GM12875 (cell line): ENCODE measurements at regions not wholly inside any gene's neighbourhood (a gene's known extent, or its start where the extent isn't known, plus 50 kb on each side); places are given as distances from the start of the nearest gene placed in this dataset.
"Not testable (repeated sequence)": the region's sequence is repeated elsewhere in the genome, so short reads cannot be mapped to it uniquely, and the experiment has no call there.

Experiments used
- H3K4me3 ChIP-seq: one replicate; pipeline ENCODE4 v1.5.1; 2011; ENCODE audit warnings: low read depth, low read length, control low read depth
- CTCF ChIP-seq: IDR thresholded peaks from 2 replicates; pipeline ENCODE4 v1.5.1; 2011; ENCODE audit warnings: low read depth, mild to moderate bottlenecking, control low read depth, inconsistent platforms, low read length, moderate library complexity, borderline replicate concordance; ENCODE audit not compliant: insufficient read depth

DNA sequence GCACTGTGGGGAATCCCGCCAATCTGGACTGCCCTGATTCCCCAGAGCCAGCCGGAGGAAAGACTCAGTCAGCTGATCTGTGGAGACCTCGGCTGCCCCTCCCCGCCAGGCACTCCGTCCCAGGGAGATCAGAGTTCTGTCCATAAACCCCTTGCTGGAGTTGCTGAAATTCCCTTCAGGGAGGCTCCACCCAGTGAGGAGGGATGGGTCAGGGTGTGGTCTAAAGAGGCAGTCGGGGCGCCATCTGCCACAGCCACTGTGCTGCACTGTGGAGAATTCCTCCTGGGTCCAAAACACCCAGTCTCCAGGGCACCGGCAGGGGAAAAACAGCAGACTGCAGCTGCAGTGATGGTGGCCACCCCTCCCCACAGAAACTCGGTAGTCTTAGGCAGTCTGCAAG, 1922.3 kb upstream of the FLRT2 start:
- no peak for TF ChIP-seq CTCF
- no peak overlapping the region for H3K4me3 ChIP-seq

DNA sequence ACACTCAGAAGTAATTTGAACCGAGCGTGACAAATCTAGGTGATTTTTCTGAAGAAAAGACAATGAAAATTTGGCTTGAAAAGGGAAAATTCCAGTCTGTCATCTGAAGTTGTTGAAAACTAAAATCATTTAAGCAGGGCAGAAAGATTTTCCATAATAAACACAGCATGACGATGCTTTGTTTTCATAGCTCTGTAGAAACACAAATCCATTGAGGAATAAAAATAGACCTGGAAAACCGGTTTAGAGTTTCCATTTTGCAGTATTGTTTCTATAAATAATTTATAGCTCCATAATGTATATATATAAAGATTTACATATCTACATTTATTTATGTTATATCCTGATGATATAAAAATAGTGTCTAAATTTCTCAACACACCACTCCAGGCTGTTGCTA, 1918.5 kb upstream of the FLRT2 start:
- H3K4me3 ChIP-seq: no peak overlapping the region
- TF ChIP-seq CTCF: no peak

DNA sequence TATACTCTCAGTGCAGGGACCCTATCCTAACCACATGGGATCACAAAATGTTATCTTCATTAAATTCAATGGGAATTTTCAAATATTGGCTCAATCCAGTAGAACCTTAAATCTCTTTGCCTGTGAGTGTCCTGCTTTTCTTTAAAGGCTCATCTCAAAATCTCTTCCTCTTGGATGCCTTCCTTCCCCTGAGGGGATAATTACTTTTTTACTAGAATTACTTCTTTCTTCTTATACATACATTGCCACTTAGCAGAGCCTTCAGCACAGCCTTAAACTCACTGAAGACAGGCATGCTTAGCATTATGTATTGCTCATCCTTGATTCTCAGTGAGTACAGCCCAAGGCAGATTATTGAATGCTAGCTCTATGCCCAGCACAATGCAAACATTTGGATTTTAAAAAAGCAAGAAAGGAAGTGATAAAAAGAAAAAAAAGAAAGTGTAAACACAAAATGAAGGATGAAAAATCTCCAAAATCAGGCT, 1918.0 kb upstream of the FLRT2 start:
- no peak overlapping the region for H3K4me3 ChIP-seq
- no peak for TF ChIP-seq CTCF

DNA sequence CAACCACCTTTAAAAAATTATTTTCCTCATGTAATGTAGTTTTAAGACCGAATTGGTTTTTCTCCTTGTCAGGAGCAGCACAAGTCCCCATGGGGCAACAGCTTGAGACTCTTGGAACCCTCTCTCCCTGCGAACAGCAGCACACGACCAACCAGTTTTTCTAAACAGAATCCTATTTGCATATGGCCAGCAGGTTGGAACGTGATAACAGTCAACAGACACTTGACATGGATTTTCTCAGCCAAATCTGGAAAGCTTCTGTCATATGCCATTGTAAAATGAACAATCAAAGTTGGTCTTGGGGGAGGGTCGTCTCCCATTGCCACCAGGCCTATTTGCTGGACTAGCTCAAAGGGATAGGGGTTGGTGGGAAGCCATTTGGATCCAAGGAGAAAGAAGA, 1915.0 kb upstream of the FLRT2 start:
- TF ChIP-seq CTCF: no peak
- H3K4me3 ChIP-seq: no peak overlapping the region

GRCh38 chr14:83624541-83624940, 1905.4 kb upstream of the FLRT2 start:
- H3K4me3 ChIP-seq: no peak overlapping the region
- no peak for TF ChIP-seq CTCF

DNA sequence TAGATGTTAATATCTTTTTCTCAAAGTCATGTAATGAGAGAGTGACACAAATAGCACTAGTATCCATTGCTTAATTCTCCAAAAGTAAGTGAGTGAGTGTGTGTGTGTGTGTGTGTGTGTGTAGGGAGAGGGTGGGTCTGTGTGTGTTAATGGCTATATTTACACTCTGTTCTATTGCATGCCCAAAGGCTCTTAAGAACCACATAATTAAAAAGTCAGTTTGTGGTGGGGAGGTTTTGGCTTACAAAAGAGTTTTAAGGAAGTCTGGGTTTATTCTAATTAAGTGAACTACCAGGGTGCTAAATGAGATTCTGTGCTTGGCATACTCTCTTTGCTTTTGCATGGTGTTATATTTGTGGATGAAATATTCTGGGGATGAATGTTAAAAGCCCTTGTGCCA, 1897.6 kb upstream of the FLRT2 start:
- no peak for TF ChIP-seq CTCF
- H3K4me3 ChIP-seq: no peak overlapping the region

- TF ChIP-seq CTCF: no peak
- H3K4me3 ChIP-seq: no peak overlapping the region
Measured at GRCh38 chr14:83638748-83639504, 1891.0 kb upstream of the FLRT2 start.

DNA sequence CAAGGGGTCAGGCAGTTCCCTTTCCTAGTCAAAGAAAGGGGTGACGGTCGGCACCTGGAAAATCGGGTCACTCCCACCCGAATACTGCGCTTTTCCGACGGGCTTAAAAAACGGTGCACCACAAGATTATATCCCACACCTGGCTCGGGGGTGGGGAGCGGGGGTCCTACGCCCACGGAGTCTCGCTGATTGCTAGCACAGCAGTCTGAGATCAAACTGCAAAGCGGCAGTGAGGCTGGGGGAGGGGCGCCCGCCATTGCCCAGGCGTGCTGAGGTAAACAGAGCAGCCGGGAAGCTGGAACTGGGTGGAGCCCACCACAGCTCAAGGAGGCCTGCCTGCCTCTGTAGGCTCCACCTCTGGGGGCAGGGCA, 1890.5 kb upstream of the FLRT2 start:
- H3K4me3 ChIP-seq: not testable (repeated sequence)
